BJ (cell line): ENCODE measurements at regions not wholly inside any gene's neighbourhood (a gene's known extent, or its start where the extent isn't known, plus 50 kb on each side); places are given as distances from the start of the nearest gene placed in this dataset.

Source experiments
- CTCF ChIA-PET: fragments of 350-600 bp; formaldehyde crosslinking; extraction: SDS; loops from one replicate; lab custom pipeline; 2021; ENCODE audit warnings: antibody characterized with exemption, inconsistent platforms; lab: Yijun Ruan, JAX
- POLR2A ChIA-PET: fragments of 300-600 bp; sonication (Branson Sonifier 250); formaldehyde crosslinking; extraction: SDS; loops from one replicate; lab custom pipeline; 2021; ENCODE audit warnings: antibody characterized with exemption; lab: Charles Lee
- DNase-seq: peaks from one replicate; pipeline ENCODE4 v3.0.0-alpha.2; 2011; ENCODE audit warnings: low read depth
- H3K27me3 ChIP-seq: 2 replicates; pipeline ENCODE4 v1.6.0; 2011; ENCODE audit warnings: low read length; ENCODE audit not compliant: control insufficient read depth, insufficient read depth
- H3K36me3 ChIP-seq: 2 replicates; pipeline ENCODE4 v1.5.1; 2011; ENCODE audit warnings: low read length; ENCODE audit not compliant: control insufficient read depth, insufficient read depth
- H3K4me3 ChIP-seq: 2 replicates; pipeline ENCODE4 v1.5.1; 2011; ENCODE audit warnings: low read depth, mild to moderate bottlenecking, control low read depth, low read length
- TF ChIP-seq, protein P1 (sequence below): IDR thresholded peaks from 2 replicates; pipeline ENCODE4 v1.5.1; 2011; ENCODE audit warnings: low read depth, mild to moderate bottlenecking, control low read depth, inconsistent platforms, low read length, moderate library complexity; ENCODE audit not compliant: insufficient read depth

DNA sequence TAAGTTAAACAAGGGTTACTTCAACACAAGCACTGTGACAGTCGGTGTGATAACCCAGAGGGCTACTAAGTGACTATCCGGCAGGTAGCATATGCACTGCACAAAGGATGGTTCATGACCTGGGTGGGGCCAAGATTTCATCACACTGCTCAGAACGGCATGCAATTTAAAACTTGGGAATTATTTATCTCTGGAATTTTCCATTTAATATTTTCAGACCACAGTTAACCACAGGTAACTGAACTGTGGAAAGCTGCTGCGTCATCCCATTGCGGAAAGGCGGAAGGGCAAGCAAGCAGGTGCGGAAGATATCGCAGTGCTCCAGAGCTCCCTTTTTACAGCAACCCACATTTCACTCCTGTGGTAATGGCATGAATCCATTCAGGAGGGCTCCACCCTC, 540.8 kb downstream of the INSC start:
- Histone ChIP-seq H3K27me3 (peaks cover 4% of the 10 kb centered on the region), H3K4me3 (no peak overlapping the region), H3K36me3 (no peaks in the 10 kb centered on the region)
- DNase-seq = no peak
- TF ChIP-seq, protein P1, sequence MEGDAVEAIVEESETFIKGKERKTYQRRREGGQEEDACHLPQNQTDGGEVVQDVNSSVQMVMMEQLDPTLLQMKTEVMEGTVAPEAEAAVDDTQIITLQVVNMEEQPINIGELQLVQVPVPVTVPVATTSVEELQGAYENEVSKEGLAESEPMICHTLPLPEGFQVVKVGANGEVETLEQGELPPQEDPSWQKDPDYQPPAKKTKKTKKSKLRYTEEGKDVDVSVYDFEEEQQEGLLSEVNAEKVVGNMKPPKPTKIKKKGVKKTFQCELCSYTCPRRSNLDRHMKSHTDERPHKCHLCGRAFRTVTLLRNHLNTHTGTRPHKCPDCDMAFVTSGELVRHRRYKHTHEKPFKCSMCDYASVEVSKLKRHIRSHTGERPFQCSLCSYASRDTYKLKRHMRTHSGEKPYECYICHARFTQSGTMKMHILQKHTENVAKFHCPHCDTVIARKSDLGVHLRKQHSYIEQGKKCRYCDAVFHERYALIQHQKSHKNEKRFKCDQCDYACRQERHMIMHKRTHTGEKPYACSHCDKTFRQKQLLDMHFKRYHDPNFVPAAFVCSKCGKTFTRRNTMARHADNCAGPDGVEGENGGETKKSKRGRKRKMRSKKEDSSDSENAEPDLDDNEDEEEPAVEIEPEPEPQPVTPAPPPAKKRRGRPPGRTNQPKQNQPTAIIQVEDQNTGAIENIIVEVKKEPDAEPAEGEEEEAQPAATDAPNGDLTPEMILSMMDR = no peak
- POLR2A ChIA-PET = no interaction called here
- CTCF ChIA-PET = no interaction called here

DNA sequence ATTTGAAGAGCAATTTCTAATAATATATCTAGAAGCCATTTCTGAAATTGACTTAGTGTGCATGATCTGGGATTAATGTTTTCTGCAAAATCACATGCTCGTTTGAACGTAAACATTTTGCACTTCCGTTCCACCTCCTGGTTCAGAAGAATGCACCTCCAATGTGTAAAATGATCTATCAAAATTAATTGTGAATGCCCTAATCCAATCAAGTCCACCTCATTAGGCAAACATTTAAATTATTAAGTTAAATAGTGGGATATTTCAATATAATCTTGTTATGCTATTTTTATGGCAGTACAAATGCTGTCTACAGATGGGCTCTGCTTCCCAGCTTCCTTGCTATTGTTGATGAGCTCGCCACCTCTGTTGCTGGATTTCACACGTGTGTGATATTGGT, 542.5 kb downstream of the INSC start:
- Histone ChIP-seq H3K27me3 (peaks cover 1% of the 10 kb centered on the region; the same call in 1 of the 2 replicates), H3K36me3 (no peaks in the 10 kb centered on the region), H3K4me3 (no peak overlapping the region)
- CTCF ChIA-PET = interaction anchor here (0.6 to 0.9 kb wide), 3 partner anchors 13 to 1936 kb away, joined by 3 to 4 read pairs (median 3); no protein-coding TSS in a partner anchor
- POLR2A ChIA-PET = no interaction called here
- no peak for DNase-seq
- TF ChIP-seq, protein P1 = no peak

DNA sequence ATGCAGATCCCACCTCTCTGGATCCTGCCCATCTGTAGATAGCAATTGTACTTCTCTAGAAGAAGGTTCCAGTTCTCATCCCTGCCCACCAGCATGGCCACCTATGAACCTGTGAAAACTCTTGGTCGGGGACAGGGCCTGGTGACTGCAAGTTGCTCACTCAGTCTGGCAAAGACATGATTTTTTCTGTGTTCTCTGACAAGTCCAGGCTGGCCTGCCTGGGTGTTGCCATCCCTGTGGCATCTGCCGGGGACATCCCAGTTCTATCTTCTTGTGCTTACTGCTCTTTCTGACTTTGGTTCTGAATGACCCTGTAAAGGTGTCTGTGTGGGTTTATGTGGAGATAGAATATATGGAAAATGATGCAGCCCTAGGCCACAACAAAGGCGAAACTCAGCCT, 545.8 kb downstream of the INSC start:
- Histone ChIP-seq H3K27me3 (no peaks in the 10 kb centered on the region; the same call in 1 of the 2 replicates), H3K4me3 (no peak overlapping the region), H3K36me3 (no peaks in the 10 kb centered on the region)
- DNase-seq = no peak
- TF ChIP-seq, protein P1 = no peak
- CTCF ChIA-PET = no interaction called here
- POLR2A ChIA-PET = no interaction called here

DNA sequence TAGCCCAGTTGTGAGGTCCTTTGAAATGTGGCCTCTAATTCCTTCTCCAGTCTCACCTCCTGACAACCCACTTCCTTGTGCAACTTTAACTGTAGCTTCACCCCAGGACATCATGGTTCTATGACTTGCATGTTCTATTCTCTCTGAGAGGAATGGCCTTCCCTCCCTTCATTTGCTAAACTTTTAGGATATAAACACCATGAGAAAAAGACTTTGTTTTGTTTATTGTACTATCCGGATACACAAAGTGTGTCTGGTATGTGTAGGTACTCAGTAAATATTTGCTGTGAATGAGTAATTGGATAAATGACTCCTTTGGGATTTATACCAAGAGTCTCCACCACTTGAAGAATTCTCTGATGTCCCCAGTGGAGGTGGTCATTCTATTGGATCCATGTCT, 547.6 kb downstream of the INSC start:
- ChIA-PET CTCF (no interaction called here), POLR2A (no interaction called here)
- TF ChIP-seq, protein P1 = no peak
- H3K4me3 ChIP-seq = no peak overlapping the region
- H3K36me3 ChIP-seq = no peaks in the 10 kb centered on the region
- no peaks in the 10 kb centered on the region; the same call in 1 of the 2 replicates for H3K27me3 ChIP-seq
- DNase-seq = no peak

DNA sequence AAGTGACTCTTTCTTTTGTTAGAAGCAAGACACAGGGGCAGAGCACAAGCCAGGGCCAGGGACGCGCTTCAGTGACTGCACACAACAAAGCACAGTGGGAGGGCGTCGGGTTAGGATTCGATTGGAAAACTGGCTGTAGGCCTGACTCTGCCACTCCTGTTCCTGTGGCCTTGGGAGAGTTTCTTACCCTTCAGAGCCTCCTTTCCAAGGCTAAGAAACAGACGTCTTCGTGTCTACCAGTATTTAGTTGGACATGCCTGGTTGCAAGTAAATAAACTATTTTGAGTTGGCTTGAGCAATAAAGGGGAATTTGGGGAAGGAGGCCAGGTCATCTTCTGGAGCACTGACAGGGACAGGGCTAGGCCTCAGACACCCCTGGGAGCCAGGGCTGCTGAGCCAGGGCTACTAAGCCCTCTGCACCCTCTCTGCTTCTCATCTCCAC, 549.1 kb downstream of the INSC start:
- Histone ChIP-seq H3K36me3 (no peaks in the 10 kb centered on the region), H3K27me3 (no peaks in the 10 kb centered on the region; the same call in 1 of the 2 replicates), H3K4me3 (no peak overlapping the region)
- POLR2A ChIA-PET = no interaction called here
- CTCF ChIA-PET = interaction anchor here (1.6 kb wide), 1 partner anchor 950 kb away, joined by 3 read pairs; no protein-coding TSS in a partner anchor
- DNase-seq = no peak
- TF ChIP-seq, protein P1 = no peak
